Stomach smooth muscle (tissue), 2 donors: ENCODE measurements at regions not wholly inside any gene's neighbourhood (a gene's known extent, or its start where the extent isn't known, plus 50 kb on each side); places are given as distances from the start of the nearest gene placed in this dataset.
"Not testable (repeated sequence)": the region's sequence is repeated elsewhere in the genome, so short reads cannot be mapped to it uniquely, and the experiment has no call there.

Experiments used
- H3K27ac ChIP-seq: one replicate; pipeline ENCODE4 v1.7.0; 2013; ENCODE audit warnings: mild to moderate bottlenecking, low read length, inconsistent platforms
- H3K27me3 ChIP-seq, 2 donors: one replicate each; pipeline ENCODE4 v1.7.0; 2013; ENCODE audit warnings: low read length in 2 of 2; ENCODE audit not compliant: insufficient read depth in 2 of 2, control insufficient read depth in 1 of 2
- H3K36me3 ChIP-seq, 2 donors: one replicate each; pipeline ENCODE4 v1.7.0; 2013; ENCODE audit warnings: low read length in 2 of 2; ENCODE audit not compliant: control insufficient read depth in 2 of 2, insufficient read depth in 2 of 2
- H3K4me1 ChIP-seq: one replicate; pipeline ENCODE4 v1.7.0; 2013; ENCODE audit warnings: low read length; ENCODE audit not compliant: control insufficient read depth, insufficient read depth
- H3K4me3 ChIP-seq, 2 donors: one replicate each; pipeline ENCODE4 v1.7.0; 2013; ENCODE audit warnings: low read length in 2 of 2
- H3K9ac ChIP-seq, 2 donors: one replicate each; pipeline ENCODE4 v1.7.0; 2013; ENCODE audit warnings: low read length in 2 of 2, mild to moderate bottlenecking in 1 of 2
- H3K9me3 ChIP-seq, 2 donors: one replicate each; pipeline ENCODE4 v1.7.0; 2013; ENCODE audit warnings: low read length in 2 of 2; ENCODE audit not compliant: control insufficient read depth in 2 of 2
- donor health status: healthy.
- donor health status: Pancreatic carcinoma.

- Histone ChIP-seq H3K4me1 (no peaks in the 10 kb centered on the region), H3K9ac (no peak overlapping the region), H3K27me3 (peaks cover 0 to 2% of the 10 kb centered on the region in 2 donors), H3K27ac (no peak overlapping the region), H3K9me3 (no peaks in the 10 kb centered on the region), H3K36me3 (no peaks in the 10 kb centered on the region), H3K4me3 (no peak overlapping the region)
Measured at GRCh38 chr10:37572206-37572605, 285.2 kb downstream of the ZNF248 start.

DNA sequence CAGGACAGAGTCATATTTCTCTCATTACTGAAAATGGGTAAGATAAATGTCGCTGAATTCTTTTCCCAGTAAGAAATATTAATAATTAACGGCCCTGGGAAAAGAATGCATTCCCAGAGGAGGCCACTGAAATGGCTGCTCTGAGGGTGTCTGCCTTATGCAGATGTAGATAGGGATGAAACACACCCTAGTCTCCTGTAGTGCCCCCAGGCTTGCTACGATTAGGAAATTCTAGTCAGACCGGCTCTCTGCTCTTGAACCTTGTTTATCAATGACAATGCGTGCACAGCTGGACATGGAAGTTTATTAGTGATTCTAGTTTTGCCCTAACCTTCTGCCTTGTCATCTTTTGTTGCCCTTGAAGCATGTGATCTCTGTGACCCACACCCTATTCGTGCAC lies 291.1 kb downstream of the ZNF248 start:
- Histone ChIP-seq H3K27ac (no peak overlapping the region), H3K4me3 (no peak overlapping the region), H3K27me3 (no peaks in the 10 kb centered on the region), H3K36me3 (no peaks in the 10 kb centered on the region), H3K9ac (no peak overlapping the region), H3K4me1 (no peaks in the 10 kb centered on the region), H3K9me3 (no peaks in the 10 kb centered on the region)

- no peaks in the 10 kb centered on the region for H3K36me3 ChIP-seq
- no peak overlapping the region for H3K27ac ChIP-seq
- no peak overlapping the region for H3K4me3 ChIP-seq
- H3K9me3 ChIP-seq, result no peaks in the 10 kb centered on the region
- H3K4me1 ChIP-seq, result no peaks in the 10 kb centered on the region
- H3K27me3 ChIP-seq, result no peaks in the 10 kb centered on the region
- H3K9ac ChIP-seq, result no peak overlapping the region
Measured at GRCh38 chr10:37563715-37564108, 293.7 kb downstream of the ZNF248 start.

- Histone ChIP-seq H3K36me3 (no peaks in the 10 kb centered on the region), H3K4me1 (no peaks in the 10 kb centered on the region), H3K9me3 (no peaks in the 10 kb centered on the region), H3K4me3 (no peak overlapping the region), H3K27me3 (no peaks in the 10 kb centered on the region), H3K27ac (no peak overlapping the region), H3K9ac (no peak overlapping the region)
Measured at GRCh38 chr10:37563107-37563714, 294.2 kb downstream of the ZNF248 start.

GRCh38 chr10:37552881-37553280 lies 304.5 kb downstream of the ZNF248 start:
- no peaks in the 10 kb centered on the region for H3K27me3 ChIP-seq
- H3K4me3 ChIP-seq, result no peak overlapping the region
- no peaks in the 10 kb centered on the region for H3K4me1 ChIP-seq
- H3K27ac ChIP-seq, result no peak overlapping the region
- H3K9ac ChIP-seq, result no peak overlapping the region
- H3K9me3 ChIP-seq, result peaks cover 3 to 4% of the 10 kb centered on the region in 2 donors
- no peaks in the 10 kb centered on the region for H3K36me3 ChIP-seq

GRCh38 chr10:37549054-37549453 lies 308.4 kb downstream of the ZNF248 start:
- no peak overlapping the region for H3K27ac ChIP-seq
- H3K4me1 ChIP-seq, result no peaks in the 10 kb centered on the region
- peaks cover 0 to 3% of the 10 kb centered on the region in 2 donors for H3K9me3 ChIP-seq
- no peak overlapping the region for H3K9ac ChIP-seq
- H3K27me3 ChIP-seq, result no peaks in the 10 kb centered on the region
- H3K36me3 ChIP-seq, result no peaks in the 10 kb centered on the region
- no peak overlapping the region for H3K4me3 ChIP-seq

DNA sequence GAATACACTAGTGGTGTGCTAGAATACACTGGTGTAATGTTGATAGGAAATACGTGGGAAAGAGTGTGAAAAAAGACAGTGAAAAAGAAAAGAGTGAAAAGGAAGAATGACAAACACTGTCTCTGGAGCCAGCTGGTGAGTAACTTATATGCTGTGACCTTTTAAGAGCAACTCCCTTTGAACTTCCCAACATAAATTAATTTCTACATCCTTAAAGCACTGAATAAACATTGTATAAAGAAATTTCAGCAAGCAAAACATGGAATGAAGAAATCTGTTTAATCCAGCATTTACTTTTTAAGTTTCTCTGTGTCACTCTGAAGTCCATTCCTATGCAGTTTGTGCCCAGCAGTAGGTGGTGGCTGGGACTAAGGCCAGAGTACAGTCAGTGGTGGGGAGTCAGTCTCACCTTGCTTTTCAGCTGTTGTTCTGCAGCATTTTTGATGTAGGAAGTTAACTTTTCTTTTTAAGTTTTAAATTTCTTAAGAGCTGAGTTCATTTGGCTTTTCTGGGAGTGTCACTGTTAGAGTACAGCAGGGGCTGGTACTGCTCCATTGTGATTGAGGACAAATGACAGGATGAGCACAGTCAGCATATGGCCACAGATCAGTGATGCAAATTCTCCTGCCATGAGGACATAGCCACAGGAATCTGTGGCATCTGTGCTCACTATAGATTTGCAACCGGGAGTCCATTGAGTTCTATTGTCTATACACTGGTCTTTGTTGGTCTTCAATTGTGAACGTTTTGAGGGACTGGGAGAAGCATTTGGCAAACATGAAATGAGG lies 321.8 kb downstream of the ZNF248 start:
- H3K36me3 ChIP-seq, result no peaks in the 10 kb centered on the region
- H3K27ac ChIP-seq, result no peak overlapping the region
- no peak overlapping the region for H3K9ac ChIP-seq
- H3K4me1 ChIP-seq, result no peaks in the 10 kb centered on the region
- no peaks in the 10 kb centered on the region for H3K27me3 ChIP-seq
- H3K4me3 ChIP-seq, result no peak overlapping the region
- no peaks in the 10 kb centered on the region for H3K9me3 ChIP-seq

- Histone ChIP-seq H3K36me3 (no peaks in the 10 kb centered on the region), H3K9ac (no peak overlapping the region), H3K4me3 (no peak overlapping the region), H3K27me3 (no peaks in the 10 kb centered on the region), H3K9me3 (no peaks in the 10 kb centered on the region), H3K27ac (no peak overlapping the region), H3K4me1 (no peaks in the 10 kb centered on the region)
Measured at GRCh38 chr10:37534166-37534565, 323.2 kb downstream of the ZNF248 start.

GRCh38 chr10:37525410-37525809 lies 332.0 kb downstream of the ZNF248 start:
- not testable (repeated sequence) for H3K9me3 ChIP-seq, H3K4me3 ChIP-seq, H3K36me3 ChIP-seq, H3K9ac ChIP-seq, H3K4me1 ChIP-seq, H3K27me3 ChIP-seq, H3K27ac ChIP-seq

GRCh38 chr10:37520488-37520887 lies 336.9 kb downstream of the ZNF248 start:
- H3K27ac ChIP-seq, result no peak overlapping the region
- H3K27me3 ChIP-seq, result peaks cover 0 to 3% of the 10 kb centered on the region in 2 donors
- H3K4me3 ChIP-seq, result no peak overlapping the region
- H3K9ac ChIP-seq, result no peak overlapping the region
- no peaks in the 10 kb centered on the region for H3K9me3 ChIP-seq
- H3K36me3 ChIP-seq, result no peaks in the 10 kb centered on the region
- no peaks in the 10 kb centered on the region for H3K4me1 ChIP-seq

DNA sequence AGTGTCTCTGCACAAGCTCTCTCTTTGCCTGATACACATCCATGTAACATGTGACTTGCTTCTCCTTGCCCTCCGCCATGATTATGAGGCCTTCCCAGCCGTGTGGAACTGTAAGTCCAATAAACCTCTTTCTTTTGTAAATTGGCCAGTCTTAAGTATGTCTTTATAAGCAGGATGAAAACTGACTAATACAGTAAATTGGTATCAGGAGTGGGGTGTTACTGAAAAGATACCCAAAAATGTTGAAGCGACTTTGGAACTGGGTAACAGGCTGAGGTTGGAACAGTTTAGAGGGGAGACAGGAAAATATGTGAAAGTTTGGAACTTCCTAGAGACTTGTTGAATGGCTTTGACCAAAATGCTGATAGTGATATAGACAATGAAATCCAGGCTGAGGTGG lies 346.9 kb downstream of the ZNF248 start:
- H3K36me3 ChIP-seq, H3K27me3 ChIP-seq, H3K9me3 ChIP-seq, H3K27ac ChIP-seq, H3K9ac ChIP-seq, H3K4me1 ChIP-seq, H3K4me3 ChIP-seq: not testable (repeated sequence)
